ENCODE measurements at regions not wholly inside any gene's neighbourhood (a gene's known extent, or its start where the extent isn't known, plus 50 kb on each side); places are given as distances from the start of the nearest gene placed in this dataset.

DNA sequence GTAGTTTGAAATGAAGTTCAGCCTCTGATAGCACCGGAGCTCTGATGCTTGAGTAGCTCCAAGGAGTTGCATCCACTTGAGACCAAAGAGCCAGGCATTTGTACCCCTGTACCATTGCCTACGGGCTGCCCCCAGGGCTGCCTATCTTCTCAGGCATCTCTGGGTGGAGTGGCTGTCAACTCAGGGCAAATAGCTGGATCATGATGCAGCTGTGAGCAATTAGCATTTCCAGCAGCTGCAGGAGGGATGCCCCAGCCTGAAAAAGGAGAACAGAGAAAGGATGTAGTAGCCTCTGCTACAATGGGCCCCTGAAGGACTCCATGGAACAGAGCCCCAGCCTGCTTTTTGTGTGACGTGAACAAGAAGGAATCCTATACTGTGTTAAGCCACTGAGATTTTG is 492.6 kb downstream of the BCOR start:
- H3K9me3 ChIP-seq (replicated peaks; ENCODE audit: control insufficient read depth, insufficient read depth, low read depth, low read length) = no peaks in the 10 kb centered on the region
- H3K4me2 ChIP-seq (ENCODE audit: insufficient read depth, low read length) = no peak overlapping the region
- no peaks in the 10 kb centered on the region for H3K36me3 ChIP-seq (ENCODE audit: control insufficient read depth, insufficient read depth, low read length)
- H3K27ac ChIP-seq (ENCODE audit: extremely low read depth, low read depth, low read length) = no peak overlapping the region
- POLR2A ChIA-PET = no interaction called here
- H3K4me3 ChIP-seq = no peak overlapping the region
- ATAC-seq (no peak), DNase-seq (ENCODE audit: extremely low read depth in 1 of 4, low spot score in 3 of 4) (no peak), FAIRE-seq (no peak)
- TF ChIP-seq ARHGAP35 (IDR thresholded peaks at IDR 0.05; ENCODE audit: partially characterized antibody) (no peak), ZNF644 (tag; IDR thresholded peaks at IDR 0.05; ENCODE audit: low read depth) (no peak)
- no peaks in the 10 kb centered on the region for H4K20me1 ChIP-seq (replicated peaks; ENCODE audit: control insufficient read depth, insufficient read depth, low read length)
- no peaks in the 10 kb centered on the region for H3K27me3 ChIP-seq (ENCODE audit: control insufficient read depth in 2 of 2, insufficient read depth in 2 of 2, low read length in 2 of 2)
- intact Hi-C loops (cut with micrococcal nuclease) = no loop called here
- no peaks in the 10 kb centered on the region for H3K79me2 ChIP-seq (ENCODE audit: control insufficient read depth, insufficient read depth, low read length)
- no peaks in the 10 kb centered on the region for H3K9me1 ChIP-seq (ENCODE audit: control insufficient read depth, insufficient read depth, low read length)
- BruUV-seq (replicated peaks) = no TSS peak
- in situ Hi-C loops (cut with MboI) = no loop called here
- H2AFZ ChIP-seq (ENCODE audit: low read depth, low read length) = no peak overlapping the region
- 4% methylated on average over 3 of the region's 3 CpGs for WGBS (ENCODE audit: insufficient coverage, low coverage, missing lambda C conversion rate)
- no peak overlapping the region for H3K9ac ChIP-seq (ENCODE audit: insufficient read depth in 1 of 2, low read depth in 2 of 2, low read length in 2 of 2)
- no peaks in the 10 kb centered on the region for H3K4me1 ChIP-seq (replicated peaks in 1 of 2; ENCODE audit: control insufficient read depth in 2 of 2, insufficient read depth in 2 of 2, low read length in 2 of 2)
- CTCF ChIA-PET (ENCODE audit: low intra/inter-chr PET ratio) = no interaction called here

DNA sequence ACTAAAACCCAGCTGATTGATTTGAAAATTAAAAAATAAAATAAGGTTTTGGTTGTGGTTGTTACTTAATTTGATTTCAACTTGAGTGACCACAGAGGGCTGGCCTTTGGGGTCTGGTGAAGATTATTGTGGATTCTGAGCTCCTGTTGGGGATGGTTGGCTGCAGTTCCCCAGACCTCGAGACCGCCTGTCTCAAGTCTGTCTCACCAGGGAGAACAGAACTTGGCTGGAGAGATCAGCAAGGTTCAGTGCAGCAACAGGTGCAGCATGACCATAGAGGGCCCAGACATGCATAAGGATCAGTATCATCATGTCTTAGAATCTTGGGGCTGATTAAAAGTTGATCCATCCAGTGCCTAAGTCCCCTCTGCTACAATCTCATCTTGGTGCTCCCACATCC is 491.9 kb downstream of the BCOR start:
- intact Hi-C loops (cut with micrococcal nuclease) (no loop called here), in situ Hi-C loops (cut with MboI) (no loop called here)
- ChIA-PET CTCF (ENCODE audit: low intra/inter-chr PET ratio) (no interaction called here), POLR2A (no interaction called here)
- Histone ChIP-seq H3K27ac (ENCODE audit: extremely low read depth, low read depth, low read length) (no peak overlapping the region), H4K20me1 (replicated peaks; ENCODE audit: control insufficient read depth, insufficient read depth, low read length) (no peaks in the 10 kb centered on the region), H3K36me3 (ENCODE audit: control insufficient read depth, insufficient read depth, low read length) (no peaks in the 10 kb centered on the region), H2AFZ (ENCODE audit: low read depth, low read length) (no peak overlapping the region), H3K9me3 (replicated peaks; ENCODE audit: control insufficient read depth, insufficient read depth, low read depth, low read length) (no peaks in the 10 kb centered on the region), H3K9me1 (ENCODE audit: control insufficient read depth, insufficient read depth, low read length) (no peaks in the 10 kb centered on the region), H3K4me1 (replicated peaks in 1 of 2; ENCODE audit: control insufficient read depth in 2 of 2, insufficient read depth in 2 of 2, low read length in 2 of 2) (no peaks in the 10 kb centered on the region), H3K4me3 (no peak overlapping the region), H3K27me3 (ENCODE audit: control insufficient read depth in 2 of 2, insufficient read depth in 2 of 2, low read length in 2 of 2) (no peaks in the 10 kb centered on the region), H3K9ac (ENCODE audit: insufficient read depth in 1 of 2, low read depth in 2 of 2, low read length in 2 of 2) (no peak overlapping the region), H3K79me2 (ENCODE audit: control insufficient read depth, insufficient read depth, low read length) (no peaks in the 10 kb centered on the region), H3K4me2 (ENCODE audit: insufficient read depth, low read length) (no peak overlapping the region)
- BruUV-seq (replicated peaks) = no TSS peak
- no peak for TF ChIP-seq ZNF780A (CRISPR knock-in tag; IDR thresholded peaks at IDR 0.05)
- no peak for TF ChIP-seq HDAC6 (IDR thresholded peaks at IDR 0.05; ENCODE audit: low read depth, low read length)
- no peak for TF ChIP-seq CC2D1A (IDR thresholded peaks at IDR 0.05)
- no peak for TF ChIP-seq NFIC (IDR thresholded peaks at IDR 0.05)
- no peak for TF ChIP-seq ZNF324 (CRISPR knock-in tag; IDR thresholded peaks at IDR 0.05)
- TF ChIP-seq HNRNPLL (IDR thresholded peaks at IDR 0.05; ENCODE audit: low read depth, low read length, poor library complexity, severe bottlenecking) = no peak
- no peak for TF ChIP-seq FOXJ2 (tag; IDR thresholded peaks at IDR 0.05)
- no peak for FAIRE-seq
- 0% methylated on average over 2 of the region's 2 CpGs for WGBS (ENCODE audit: insufficient coverage, low coverage, missing lambda C conversion rate)
- DNase-seq (ENCODE audit: extremely low read depth in 1 of 4, low spot score in 3 of 4) = no peak
- ATAC-seq = no peak
